HFF-Myc (cell line): ENCODE measurements at regions not wholly inside any gene's neighbourhood (a gene's known extent, or its start where the extent isn't known, plus 50 kb on each side); places are given as distances from the start of the nearest gene placed in this dataset.

Source experiments
- DNase-seq: peaks from one replicate; pipeline ENCODE4 v3.0.0-alpha.2; 2011; ENCODE audit warnings: low read depth; ENCODE audit errors: extremely low read depth
- H3K4me3 ChIP-seq: replicated peaks from 2 replicates; pipeline ENCODE4 v1.5.1; 2011; ENCODE audit warnings: low read depth, mild to moderate bottlenecking, control low read depth, low read length
- CTCF ChIP-seq: IDR thresholded peaks from 2 replicates; pipeline ENCODE4 v1.5.1; 2012; ENCODE audit warnings: mild to moderate bottlenecking, low read depth, low read length, control low read depth; ENCODE audit errors: missing control alignments

GRCh38 chr2:2642906-2643890, 312.1 kb upstream of the MYT1L start:
- DNase-seq = no peak
- TF ChIP-seq CTCF = no peak
- no peak overlapping the region for H3K4me3 ChIP-seq

DNA sequence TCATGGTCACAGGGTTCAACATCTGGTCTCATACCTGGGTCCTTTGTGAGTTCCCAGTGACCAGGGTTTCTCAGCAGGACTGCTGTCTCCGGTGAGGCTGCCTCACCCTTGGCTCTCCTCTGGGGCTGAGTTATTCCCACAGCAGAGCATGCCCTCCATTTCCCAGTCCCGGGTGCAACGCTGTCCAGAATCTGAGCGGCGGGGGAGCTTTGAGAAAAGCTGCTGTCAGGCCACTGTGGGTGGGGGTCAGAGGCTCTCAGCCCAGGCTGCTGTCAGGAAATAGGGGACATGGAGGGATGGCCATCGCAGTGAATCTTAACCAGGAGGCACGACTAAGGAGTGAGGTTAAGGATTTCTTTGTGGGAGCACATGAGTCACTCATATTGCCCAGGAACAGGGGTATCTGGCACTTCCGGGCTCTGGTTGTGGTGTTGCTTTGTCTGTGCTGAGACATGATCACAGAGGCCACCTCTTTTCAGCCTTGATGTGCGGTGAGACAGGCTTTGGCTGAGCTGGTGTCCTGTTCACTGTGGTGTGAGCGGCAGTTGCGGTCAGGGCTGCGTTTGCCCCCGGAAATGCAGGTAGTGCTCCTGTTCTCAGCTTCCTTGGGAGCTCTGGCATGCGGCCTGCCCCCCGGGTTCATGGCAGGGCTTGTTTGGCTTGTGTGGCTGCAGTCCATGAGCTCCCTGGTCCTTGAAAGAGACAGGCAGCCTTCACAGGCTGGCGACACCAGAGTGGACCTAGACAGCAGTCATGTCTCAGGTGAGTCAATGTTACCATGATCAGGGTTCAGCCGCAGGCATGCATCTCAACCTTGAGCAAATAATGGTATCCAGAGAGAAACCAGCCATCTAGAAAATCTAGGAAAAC, 310.7 kb upstream of the MYT1L start:
- H3K4me3 ChIP-seq = no peak overlapping the region
- DNase-seq = no peak
- no peak for TF ChIP-seq CTCF

GRCh38 chr2:2640818-2641217, 309.7 kb upstream of the MYT1L start:
- no peak overlapping the region for H3K4me3 ChIP-seq
- no peak for TF ChIP-seq CTCF
- no peak for DNase-seq

DNA sequence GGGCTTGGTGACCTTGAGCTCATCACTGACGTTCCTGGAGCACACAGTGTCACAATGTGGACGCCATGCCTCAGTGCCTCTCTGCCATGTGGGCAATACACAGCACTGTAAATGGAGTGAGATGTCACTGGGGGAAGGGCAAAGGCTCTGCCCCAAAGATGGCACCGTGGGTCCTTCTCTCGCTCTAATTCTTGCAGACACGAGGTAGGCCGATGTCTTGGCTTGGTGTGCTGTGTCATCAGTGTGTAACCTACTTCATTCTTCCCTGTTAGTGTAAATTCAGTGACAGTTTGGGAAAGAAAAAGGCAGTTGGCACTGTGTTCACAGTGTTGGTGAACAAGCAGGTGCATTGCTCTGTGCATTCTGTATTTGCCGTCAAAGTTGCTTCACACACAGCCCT, 309.3 kb upstream of the MYT1L start:
- no peak overlapping the region for H3K4me3 ChIP-seq
- no peak for TF ChIP-seq CTCF
- DNase-seq = no peak

DNA sequence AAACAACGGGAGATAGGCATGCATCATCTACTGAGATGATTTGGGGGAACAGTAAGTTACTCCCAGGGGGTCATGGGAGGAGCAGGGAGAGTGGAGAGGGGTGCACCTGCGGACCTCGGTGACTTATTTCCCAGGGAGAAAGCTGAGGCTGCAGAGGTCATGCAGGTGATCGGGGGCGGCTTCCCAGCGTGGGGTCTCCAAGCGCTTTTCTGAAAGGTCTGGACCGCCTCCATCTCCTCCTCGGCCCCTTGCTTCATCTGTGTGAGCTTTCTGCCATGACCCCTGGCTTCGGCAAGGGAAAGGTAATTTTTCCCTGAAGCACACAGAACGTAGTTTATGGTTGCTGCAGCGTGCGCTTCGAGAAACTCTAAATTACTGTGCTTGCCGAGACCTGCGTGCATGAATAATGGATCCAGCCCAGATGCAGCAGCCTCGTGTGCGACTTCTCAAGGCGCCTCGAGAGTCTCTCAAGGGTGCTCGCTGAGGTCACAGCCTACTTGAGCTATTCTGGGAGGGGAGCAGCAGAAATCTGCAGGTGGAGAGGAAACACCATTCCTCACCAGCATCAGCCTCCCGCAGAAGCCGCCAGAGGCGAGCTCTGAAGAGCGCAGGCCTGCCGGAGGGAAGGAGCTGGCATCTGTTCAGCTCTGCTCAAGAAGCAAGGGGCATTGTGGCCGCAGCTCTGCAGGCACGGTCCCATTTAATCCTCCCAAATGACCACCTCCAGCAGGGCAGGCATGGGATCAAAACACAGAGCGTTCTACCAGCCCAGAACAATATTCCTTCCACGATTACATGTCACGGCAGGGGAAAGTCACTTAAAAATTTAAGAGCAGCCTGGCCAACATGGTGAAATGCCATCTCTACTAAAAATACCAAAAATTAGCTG, 308.4 kb upstream of the MYT1L start:
- DNase-seq = no peak
- no peak overlapping the region for H3K4me3 ChIP-seq
- no peak for TF ChIP-seq CTCF
